Neuronal stem cell (in vitro differentiated cells): ENCODE measurements at regions not wholly inside any gene's neighbourhood (a gene's known extent, or its start where the extent isn't known, plus 50 kb on each side); places are given as distances from the start of the nearest gene placed in this dataset.

ENCODE experiments used
- DNase-seq: peaks from one replicate; pipeline ENCODE4 v3.0.0-alpha.2; 2013; ENCODE audit warnings: low spot score
- H2AFZ ChIP-seq: one replicate; pipeline ENCODE4 v1.6.1; 2013; ENCODE audit warnings: mild to moderate bottlenecking, low read length, inconsistent platforms
- H2AK5ac ChIP-seq: 2 replicates; pipeline ENCODE4 v1.6.1; 2013; ENCODE audit warnings: low read depth, mild to moderate bottlenecking, inconsistent platforms, low read length, moderate library complexity, mixed read lengths
- H2BK120ac ChIP-seq: 2 replicates; pipeline ENCODE4 v1.6.1; 2013; ENCODE audit warnings: low read depth, mild to moderate bottlenecking, inconsistent platforms, low read length, moderate library complexity, mixed read lengths
- H2BK12ac ChIP-seq: one replicate; pipeline ENCODE4 v1.6.1; 2013; ENCODE audit warnings: low read length, inconsistent platforms
- H2BK15ac ChIP-seq: 2 replicates; pipeline ENCODE4 v1.6.1; 2013; ENCODE audit warnings: mild to moderate bottlenecking, low read length, inconsistent platforms, mixed read lengths
- H2BK5ac ChIP-seq: one replicate; pipeline ENCODE4 v1.6.1; 2013; ENCODE audit warnings: inconsistent platforms, mild to moderate bottlenecking, low read length, moderate library complexity
- H3K14ac ChIP-seq: one replicate; pipeline ENCODE4 v1.6.1; 2013; ENCODE audit warnings: low read length, inconsistent platforms
- H3K18ac ChIP-seq: 2 replicates; pipeline ENCODE4 v1.6.1; 2013; ENCODE audit warnings: low read length, inconsistent platforms
- H3K23ac ChIP-seq: 2 replicates; pipeline ENCODE4 v1.6.1; 2013; ENCODE audit warnings: low read depth, mild to moderate bottlenecking, mixed read lengths, low read length, inconsistent platforms; ENCODE audit not compliant: poor library complexity
- H3K27ac ChIP-seq: replicated peaks from 3 replicates; pipeline ENCODE4 v1.5.1; 2013; ENCODE audit warnings: low read length, inconsistent platforms
- H3K27me3 ChIP-seq, 3 experiments: 2 replicates each; pipeline ENCODE4 v1.6.1; 2013; ENCODE audit warnings: low read length in 3 of 3, mild to moderate bottlenecking in 2 of 3, inconsistent platforms in 1 of 3, low read depth in 1 of 3, mixed read lengths in 1 of 3, moderate library complexity in 1 of 3; ENCODE audit not compliant: control insufficient read depth in 3 of 3, insufficient read depth in 3 of 3
- H3K36me3 ChIP-seq, 2 donors: replicated peaks in 1 of 2; 2 replicates each; pipeline ENCODE4 v1.6.1; 2013; ENCODE audit warnings: low read length in 2 of 2; ENCODE audit not compliant: control insufficient read depth in 2 of 2, insufficient read depth in 2 of 2
- H3K4ac ChIP-seq: 2 replicates; pipeline ENCODE4 v1.6.1; 2013; ENCODE audit warnings: inconsistent platforms, mild to moderate bottlenecking, low read length, moderate library complexity
- H3K4me1 ChIP-seq, 2 donors: 1 replicate in 1 of 2; 2 replicates in 1 of 2; pipeline ENCODE4 v1.6.1; 2013; ENCODE audit warnings: low read length in 2 of 2, low read depth in 1 of 2; ENCODE audit not compliant: control insufficient read depth in 2 of 2, insufficient read depth in 1 of 2
- H3K4me2 ChIP-seq: one replicate; pipeline ENCODE4 v1.6.1; 2013; ENCODE audit warnings: mild to moderate bottlenecking, low read length, inconsistent platforms; ENCODE audit not compliant: insufficient read depth, poor library complexity, severe bottlenecking
- H3K4me3 ChIP-seq, 2 donors: 2 replicates each; pipeline ENCODE4 v1.5.1; 2013; ENCODE audit warnings: low read length in 2 of 2, mild to moderate bottlenecking in 2 of 2, inconsistent platforms in 1 of 2, moderate library complexity in 1 of 2
- H3K79me1 ChIP-seq: one replicate; pipeline ENCODE4 v1.6.1; 2013; ENCODE audit warnings: low read depth, mild to moderate bottlenecking, inconsistent platforms, low read length, moderate library complexity
- H3K9ac ChIP-seq: one replicate; pipeline ENCODE4 v1.6.1; 2013; ENCODE audit warnings: mild to moderate bottlenecking, low read depth, low read length, inconsistent platforms; ENCODE audit not compliant: poor library complexity
- H3K9me3 ChIP-seq, 2 donors: replicated peaks in 1 of 2; 2 replicates each; pipeline versions ENCODE3 to v1.6.1; 2013; ENCODE audit warnings: low read length in 2 of 2, mild to moderate bottlenecking in 2 of 2, inconsistent platforms in 1 of 2, low read depth in 1 of 2, mixed read lengths in 1 of 2, moderate library complexity in 1 of 2; ENCODE audit not compliant: control insufficient read depth in 2 of 2, insufficient read depth in 1 of 2
- H4K8ac ChIP-seq: one replicate; pipeline ENCODE4 v1.6.1; 2013; ENCODE audit warnings: low read depth, mild to moderate bottlenecking, inconsistent platforms, low read length, moderate library complexity
- H4K91ac ChIP-seq: one replicate; pipeline ENCODE4 v1.6.1; 2013; ENCODE audit warnings: low read length, low read depth, mild to moderate bottlenecking, inconsistent platforms; ENCODE audit not compliant: poor library complexity
- WGBS, 2 donors: extraction: QIAGEN DNeasy Blood & Tissue Kit; methylation state at CpG; one replicate each; pipeline ENCODE4 v1.1.7; 2013; ENCODE audit warnings: missing lambda C conversion rate in 2 of 2, mixed read lengths in 1 of 2; ENCODE audit not compliant: insufficient read length in 2 of 2, insufficient replicate concordance in 1 of 2; ENCODE audit errors: extremely low coverage in 2 of 2; 5-methylcytosine and 5-hydroxymethylcytosine counted together

DNA sequence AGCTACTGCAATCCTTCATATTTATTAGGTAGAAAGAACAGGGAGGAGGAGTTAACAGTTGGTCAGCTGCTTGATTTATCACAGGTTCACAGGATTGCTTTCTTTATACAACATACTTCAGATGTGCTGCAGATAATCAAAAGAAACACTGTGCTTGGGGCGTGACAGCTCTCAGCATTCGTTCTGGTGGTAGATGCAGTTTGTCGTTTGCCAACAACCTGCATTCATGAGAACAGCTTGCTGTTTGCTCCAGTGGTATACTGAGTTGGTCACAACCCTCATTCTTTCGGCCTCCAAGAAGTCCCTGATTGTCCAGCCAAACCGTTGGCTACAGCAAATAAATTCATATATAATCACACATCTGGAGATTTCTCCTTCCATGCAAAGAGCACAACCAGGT is 120.5 kb downstream of the ZNF280B start:
- WGBS, 2 donors: no CpG with 5 or more reads among the region's 5 CpGs
- Histone ChIP-seq H3K4me3 (no peak overlapping the region), H4K91ac (no peak overlapping the region), H3K79me1 (no peaks in the 10 kb centered on the region), H3K27ac (no peak overlapping the region), H2BK15ac (no peak overlapping the region), H2BK120ac (no peak overlapping the region), H3K4ac (no peak overlapping the region), H3K9me3 (peaks cover 0 to under 1% of the 10 kb centered on the region in 2 donors), H3K9ac (no peak overlapping the region), H2BK12ac (no peak overlapping the region), H4K8ac (no peak overlapping the region), H2AFZ (no peak overlapping the region), H3K4me1 (no peaks in the 10 kb centered on the region), H2BK5ac (no peak overlapping the region), H3K18ac (no peak overlapping the region), H2AK5ac (no peak overlapping the region), H3K23ac (no peak overlapping the region), H3K14ac (no peak overlapping the region), H3K36me3 (no peaks in the 10 kb centered on the region), H3K4me2 (no peak overlapping the region), H3K27me3 (peaks cover 0 to 16% (median 0%) of the 10 kb centered on the region in 3 experiments)
- DNase-seq: no peak

DNA sequence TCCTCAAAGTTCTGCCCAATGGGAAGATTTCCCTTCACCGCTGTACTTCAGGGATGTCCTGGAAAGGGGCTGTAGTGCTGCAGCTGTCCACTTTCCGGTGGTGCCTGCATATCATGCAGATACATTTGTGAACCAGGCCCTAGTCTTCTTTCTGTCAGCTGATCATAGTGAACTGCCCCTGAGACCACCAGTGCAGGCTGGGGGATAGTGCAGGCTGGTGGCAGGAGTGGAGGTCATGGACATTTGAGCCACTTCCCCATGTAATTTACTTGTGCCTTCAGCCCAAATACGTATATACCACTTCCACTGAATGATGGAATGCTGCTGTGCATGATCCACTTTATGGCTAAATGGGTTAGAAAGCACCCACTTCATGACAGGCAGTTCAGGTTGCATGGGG is 120.0 kb downstream of the ZNF280B start:
- Histone ChIP-seq H3K4me3 (no peak overlapping the region), H3K4me1 (no peaks in the 10 kb centered on the region), H4K91ac (no peak overlapping the region), H2BK5ac (no peak overlapping the region), H3K79me1 (no peaks in the 10 kb centered on the region), H3K14ac (no peak overlapping the region), H3K9me3 (peaks cover 0 to 2% of the 10 kb centered on the region in 2 donors), H3K18ac (no peak overlapping the region), H3K4ac (no peak overlapping the region), H2BK15ac (no peak overlapping the region), H2AK5ac (no peak overlapping the region), H3K23ac (no peak overlapping the region), H3K9ac (no peak overlapping the region), H3K27me3 (peaks cover 0 to 16% (median 0%) of the 10 kb centered on the region in 3 experiments), H3K36me3 (no peaks in the 10 kb centered on the region), H2BK120ac (no peak overlapping the region), H4K8ac (no peak overlapping the region), H2AFZ (no peak overlapping the region), H3K27ac (no peak overlapping the region), H3K4me2 (no peak overlapping the region), H2BK12ac (no peak overlapping the region)
- WGBS, 2 donors: no CpG with 5 or more reads among the region's 3 CpGs
- DNase-seq: no peak

DNA sequence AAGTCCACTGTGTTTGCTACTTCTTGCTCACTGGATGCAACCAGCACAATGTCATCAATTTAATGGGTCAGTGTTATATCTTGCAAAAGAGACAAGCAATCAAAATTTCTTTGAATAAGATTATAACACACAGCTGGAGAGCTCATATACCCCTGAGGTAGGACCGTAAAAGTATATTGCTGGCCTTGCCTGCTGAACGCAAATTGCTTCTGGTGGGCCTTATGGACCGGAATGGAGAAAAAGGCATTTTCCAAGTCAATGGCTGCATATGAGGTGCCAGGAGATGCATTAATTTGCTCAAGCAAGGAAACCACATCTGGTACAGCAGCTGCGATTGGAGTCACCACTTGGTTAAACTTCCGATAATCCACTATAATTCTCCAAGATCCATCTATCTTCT is 119.1 kb downstream of the ZNF280B start:
- no peak for DNase-seq
- H4K91ac ChIP-seq: no peak overlapping the region
- no peak overlapping the region for H2AFZ ChIP-seq
- no peaks in the 10 kb centered on the region for H3K79me1 ChIP-seq
- no peak overlapping the region for H3K18ac ChIP-seq
- H3K9me3 ChIP-seq: peaks cover 0 to 8% of the 10 kb centered on the region in 2 donors
- WGBS, 2 donors: no CpG with 5 or more reads among the region's 5 CpGs
- no peak overlapping the region for H3K4me3 ChIP-seq
- no peak overlapping the region for H2BK5ac ChIP-seq
- H3K4ac ChIP-seq: no peak overlapping the region
- H2AK5ac ChIP-seq: no peak overlapping the region
- no peak overlapping the region for H2BK15ac ChIP-seq
- H3K23ac ChIP-seq: no peak overlapping the region
- H4K8ac ChIP-seq: no peak overlapping the region
- no peak overlapping the region for H2BK12ac ChIP-seq
- no peak overlapping the region for H2BK120ac ChIP-seq
- no peak overlapping the region for H3K4me2 ChIP-seq
- H3K36me3 ChIP-seq: no peaks in the 10 kb centered on the region
- no peak overlapping the region for H3K14ac ChIP-seq
- no peak overlapping the region for H3K27ac ChIP-seq
- no peaks in the 10 kb centered on the region for H3K4me1 ChIP-seq
- peaks cover 0 to 12% (median 0%) of the 10 kb centered on the region in 3 experiments for H3K27me3 ChIP-seq
- H3K9ac ChIP-seq: no peak overlapping the region

GRCh38 chr22:22390989-22391388 is 117.6 kb downstream of the ZNF280B start:
- no peak overlapping the region for H4K8ac ChIP-seq
- H4K91ac ChIP-seq: no peak overlapping the region
- no peak overlapping the region for H2AK5ac ChIP-seq
- H3K36me3 ChIP-seq: no peaks in the 10 kb centered on the region
- H3K23ac ChIP-seq: no peak overlapping the region
- no peak overlapping the region for H2BK15ac ChIP-seq
- no peak overlapping the region for H3K4me2 ChIP-seq
- H3K4me3 ChIP-seq: no peak overlapping the region
- H3K9me3 ChIP-seq: peaks cover 0 to 8% of the 10 kb centered on the region in 2 donors
- H3K9ac ChIP-seq: no peak overlapping the region
- no peak overlapping the region for H3K14ac ChIP-seq
- H2BK12ac ChIP-seq: no peak overlapping the region
- H3K27me3 ChIP-seq: peaks cover 0 to 14% (median 0%) of the 10 kb centered on the region in 3 experiments
- WGBS, 2 donors: no CpG with 5 or more reads among the region's 4 CpGs
- no peak overlapping the region for H3K18ac ChIP-seq
- H2AFZ ChIP-seq: no peak overlapping the region
- no peak overlapping the region for H2BK5ac ChIP-seq
- no peak for DNase-seq
- no peaks in the 10 kb centered on the region for H3K79me1 ChIP-seq
- no peak overlapping the region for H3K27ac ChIP-seq
- H2BK120ac ChIP-seq: no peak overlapping the region
- no peak overlapping the region for H3K4ac ChIP-seq
- H3K4me1 ChIP-seq: no peaks in the 10 kb centered on the region
